GM12865 (cell line): ENCODE measurements at regions not wholly inside any gene's neighbourhood (a gene's known extent, or its start where the extent isn't known, plus 50 kb on each side); places are given as distances from the start of the nearest gene placed in this dataset.
"Not testable (repeated sequence)": the region's sequence is repeated elsewhere in the genome, so short reads cannot be mapped to it uniquely, and the experiment has no call there.

ENCODE experiments used
- DNase-seq: peaks from one replicate; pipeline ENCODE4 v3.0.0; 2010; ENCODE audit warnings: low read depth
- H3K4me3 ChIP-seq: 2 replicates; pipeline ENCODE4 v1.5.1; 2011; ENCODE audit warnings: mild to moderate bottlenecking, low read depth, low read length, control low read depth
- CTCF ChIP-seq: IDR thresholded peaks from 2 replicates; pipeline ENCODE4 v1.5.1; 2011; ENCODE audit warnings: low read length, control low read depth, low read depth, inconsistent platforms; ENCODE audit not compliant: insufficient read depth; ENCODE audit errors: missing control alignments

GRCh38 chr17:70446446-70446845 lies 277.1 kb downstream of the KCNJ2 start:
- no peak for DNase-seq
- no peak overlapping the region for H3K4me3 ChIP-seq
- no peak for TF ChIP-seq CTCF

DNA sequence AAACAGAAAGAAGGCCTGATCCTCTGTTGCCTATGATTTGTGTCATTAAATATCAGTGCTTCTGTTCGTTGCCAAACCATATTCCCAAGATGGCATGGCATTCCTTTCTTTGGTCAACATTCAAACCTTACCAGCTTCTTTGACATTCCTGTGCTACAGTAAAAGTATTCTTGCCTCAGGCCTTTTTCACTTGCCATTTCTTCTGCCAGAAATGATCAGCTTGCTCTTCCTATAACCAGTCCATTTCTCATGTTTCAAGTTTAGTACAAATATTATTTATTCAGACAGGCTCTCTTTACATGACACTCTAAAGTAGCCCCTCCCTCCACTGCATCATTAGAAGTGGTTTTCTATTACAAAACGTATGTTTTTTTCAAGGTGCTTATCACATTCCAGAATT lies 278.3 kb downstream of the KCNJ2 start:
- no peak for DNase-seq
- TF ChIP-seq CTCF, result no peak
- H3K4me3 ChIP-seq, result no peak overlapping the region

- not testable (repeated sequence) for H3K4me3 ChIP-seq, DNase-seq
Measured at GRCh38 chr17:70453075-70453474, 283.7 kb downstream of the KCNJ2 start.

DNA sequence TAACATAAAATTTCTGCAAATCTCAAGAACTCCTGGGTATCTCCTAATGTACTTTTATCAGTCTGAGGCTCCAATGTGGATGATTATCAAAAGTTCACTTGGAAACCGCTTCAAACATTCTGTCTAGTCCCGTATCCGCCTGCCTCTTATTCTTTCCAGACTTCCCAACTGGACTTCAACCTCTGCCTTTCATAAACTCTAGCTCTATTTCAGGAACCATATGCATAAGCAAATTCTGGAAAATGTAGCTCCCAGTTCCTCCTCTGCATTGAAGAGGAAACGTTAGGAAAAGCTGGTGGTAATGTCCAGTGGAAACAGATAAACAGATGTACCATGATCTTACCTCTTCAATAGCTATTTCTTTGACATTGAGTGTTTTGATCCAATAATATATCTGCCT lies 285.0 kb downstream of the KCNJ2 start:
- TF ChIP-seq CTCF, result no peak
- DNase-seq, result no peak

GRCh38 chr17:70454908-70455307 lies 285.6 kb downstream of the KCNJ2 start:
- TF ChIP-seq CTCF, result no peak
- DNase-seq, result no peak
- H3K4me3 ChIP-seq, result no peak overlapping the region

More for the DNA sequence above, 285.0 kb downstream of the KCNJ2 start:
- no peak overlapping the region for H3K4me3 ChIP-seq

- no peak overlapping the region for H3K4me3 ChIP-seq
- no peak for DNase-seq
- TF ChIP-seq CTCF, result no peak
Measured at GRCh38 chr17:70464995-70465394, 295.7 kb downstream of the KCNJ2 start.

DNA sequence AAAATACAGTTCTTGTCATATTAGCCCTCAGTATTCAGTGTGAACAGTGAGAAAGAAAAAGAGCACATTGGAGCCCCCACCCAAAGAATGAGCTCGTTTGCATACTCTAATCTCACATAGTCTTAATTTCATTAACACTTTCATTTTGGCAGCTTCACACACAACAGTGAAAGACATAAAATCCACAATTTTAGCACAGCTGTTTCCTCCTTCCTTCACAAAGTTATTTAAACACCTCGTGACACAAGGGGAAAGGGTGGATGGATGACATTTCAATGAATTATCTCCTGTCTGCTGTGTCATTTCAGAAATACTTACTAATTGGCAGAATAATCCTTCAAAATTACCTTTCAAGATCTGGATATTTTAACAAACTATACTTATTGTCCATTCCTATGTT lies 299.3 kb downstream of the KCNJ2 start:
- TF ChIP-seq CTCF, result no peak
- no peak overlapping the region for H3K4me3 ChIP-seq
- no peak for DNase-seq
